Endodermal cell (in vitro differentiated cells): ENCODE measurements at regions not wholly inside any gene's neighbourhood (a gene's known extent, or its start where the extent isn't known, plus 50 kb on each side); places are given as distances from the start of the nearest gene placed in this dataset.
A peak's percentile ranks its signal among the peaks of the same experiment; 100 is the strongest.

ENCODE experiments used
- DNase-seq: peaks from one replicate; pipeline ENCODE4 v3.0.0-alpha.2; 2017
- H3K27ac ChIP-seq: 2 replicates; pipeline ENCODE4 v1.5.1; 2013; ENCODE audit warnings: mild to moderate bottlenecking, low read depth, low read length, moderate library complexity
- H3K27me3 ChIP-seq: 2 replicates; pipeline ENCODE4 v1.6.1; 2013; ENCODE audit warnings: mild to moderate bottlenecking, low read length, moderate library complexity; ENCODE audit not compliant: insufficient read depth, control insufficient read depth, poor library complexity, severe bottlenecking
- H3K36me3 ChIP-seq: 2 replicates; pipeline ENCODE4 v1.7.0; 2013; ENCODE audit warnings: mild to moderate bottlenecking, low read length, moderate library complexity; ENCODE audit not compliant: control insufficient read depth, insufficient read depth
- H3K4me1 ChIP-seq: one replicate; pipeline ENCODE4 v1.7.0; 2013; ENCODE audit warnings: low read length; ENCODE audit not compliant: control insufficient read depth, insufficient read depth
- H3K4me3 ChIP-seq: 2 replicates; pipeline ENCODE4 v1.5.1; 2013; ENCODE audit warnings: mild to moderate bottlenecking, low read length, moderate library complexity
- H3K9ac ChIP-seq: 2 replicates; pipeline ENCODE4 v1.6.1; 2013; ENCODE audit warnings: mild to moderate bottlenecking, low read length, moderate library complexity; ENCODE audit not compliant: poor library complexity, severe bottlenecking; ENCODE audit errors: extremely low read depth
- H3K9me3 ChIP-seq: 2 replicates; pipeline ENCODE4 v1.6.1; 2013; ENCODE audit warnings: mild to moderate bottlenecking, low read length, moderate library complexity; ENCODE audit not compliant: control insufficient read depth
- H3K27ac Mint-ChIP-seq: 2 replicates; pipeline ENCODE4 v1.8.0; 2020; ENCODE audit warnings: mixed read lengths
- H3K27me3 Mint-ChIP-seq: 2 replicates; pipeline ENCODE4 v1.8.0; 2021; ENCODE audit warnings: mild to moderate bottlenecking, mixed read lengths; ENCODE audit not compliant: insufficient read depth
- H3K36me3 Mint-ChIP-seq: 2 replicates; pipeline ENCODE4 v1.8.0; 2020; ENCODE audit warnings: low read depth, mixed read lengths
- H3K4me1 Mint-ChIP-seq: 2 replicates; pipeline ENCODE4 v1.8.0; 2020; ENCODE audit warnings: mixed read lengths
- H3K4me3 Mint-ChIP-seq: 2 replicates; pipeline ENCODE4 v1.8.0; 2020; ENCODE audit warnings: mild to moderate bottlenecking, moderate library complexity, mixed read lengths
- H3K9me3 Mint-ChIP-seq: 2 replicates; pipeline ENCODE4 v1.8.0; 2020; ENCODE audit warnings: mild to moderate bottlenecking, mixed read lengths
- WGBS, 2 experiments: methylation state at CpG; one replicate each; pipeline versions ENCODE4 v1.1.5 to v1.1.7; 2013; ENCODE audit warnings: missing lambda C conversion rate in 2 of 2, mixed read lengths in 1 of 2; ENCODE audit not compliant: insufficient coverage in 1 of 2, insufficient read length in 1 of 2; 5-methylcytosine and 5-hydroxymethylcytosine counted together
- TF ChIP-seq, protein P1 (sequence below): fragments of 200-600 bp; sonication (generic); conservative IDR thresholded peaks from 2 replicates; pipeline ENCODE4 v1.5.0; 2021; ENCODE audit warnings: antibody characterized with exemption, mild to moderate bottlenecking

- Histone ChIP-seq H3K36me3 (no peaks in the 10 kb centered on the region), H3K4me1 (no peaks in the 10 kb centered on the region), H3K9ac (no peak overlapping the region), H3K27ac (no peak overlapping the region), H3K4me3 (no peak overlapping the region), H3K27me3 (no peaks in the 10 kb centered on the region), H3K9me3 (no peaks in the 10 kb centered on the region)
- 92 to 95% methylated on average over 2 to 3 of the region's 3 CpGs for WGBS, 2 experiments
- no peak for DNase-seq
- Mint-ChIP-seq H3K27ac (no peak overlapping the region), H3K27me3 (no peaks in the 10 kb centered on the region), H3K36me3 (no peaks in the 10 kb centered on the region), H3K9me3 (peaks cover 19% of the 10 kb centered on the region), H3K4me3 (no peak overlapping the region), H3K4me1 (no peaks in the 10 kb centered on the region)
- TF ChIP-seq, protein P1, sequence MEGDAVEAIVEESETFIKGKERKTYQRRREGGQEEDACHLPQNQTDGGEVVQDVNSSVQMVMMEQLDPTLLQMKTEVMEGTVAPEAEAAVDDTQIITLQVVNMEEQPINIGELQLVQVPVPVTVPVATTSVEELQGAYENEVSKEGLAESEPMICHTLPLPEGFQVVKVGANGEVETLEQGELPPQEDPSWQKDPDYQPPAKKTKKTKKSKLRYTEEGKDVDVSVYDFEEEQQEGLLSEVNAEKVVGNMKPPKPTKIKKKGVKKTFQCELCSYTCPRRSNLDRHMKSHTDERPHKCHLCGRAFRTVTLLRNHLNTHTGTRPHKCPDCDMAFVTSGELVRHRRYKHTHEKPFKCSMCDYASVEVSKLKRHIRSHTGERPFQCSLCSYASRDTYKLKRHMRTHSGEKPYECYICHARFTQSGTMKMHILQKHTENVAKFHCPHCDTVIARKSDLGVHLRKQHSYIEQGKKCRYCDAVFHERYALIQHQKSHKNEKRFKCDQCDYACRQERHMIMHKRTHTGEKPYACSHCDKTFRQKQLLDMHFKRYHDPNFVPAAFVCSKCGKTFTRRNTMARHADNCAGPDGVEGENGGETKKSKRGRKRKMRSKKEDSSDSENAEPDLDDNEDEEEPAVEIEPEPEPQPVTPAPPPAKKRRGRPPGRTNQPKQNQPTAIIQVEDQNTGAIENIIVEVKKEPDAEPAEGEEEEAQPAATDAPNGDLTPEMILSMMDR = no peak
Measured at GRCh38 chr1:177812144-177812543, 157.7 kb downstream of the SEC16B start.

- H3K27ac ChIP-seq = no peak overlapping the region
- TF ChIP-seq, protein P1 = no peak
- H3K27me3 ChIP-seq = no peaks in the 10 kb centered on the region
- no peaks in the 10 kb centered on the region for H3K9me3 ChIP-seq
- H3K9ac ChIP-seq = no peak overlapping the region
- peak overlapping the region; percentile 4 for H3K27ac Mint-ChIP-seq
- DNase-seq = no peak
- H3K4me3 ChIP-seq = no peak overlapping the region
- no peaks in the 10 kb centered on the region for H3K36me3 ChIP-seq
- H3K4me1 Mint-ChIP-seq = no peaks in the 10 kb centered on the region
- no peaks in the 10 kb centered on the region for H3K4me1 ChIP-seq
- H3K36me3 Mint-ChIP-seq = no peaks in the 10 kb centered on the region
- peaks cover 17% of the 10 kb centered on the region for H3K9me3 Mint-ChIP-seq
- H3K27me3 Mint-ChIP-seq = no peaks in the 10 kb centered on the region
- WGBS, 2 experiments = 92 to 95% methylated on average over 4 to 5 of the region's 5 CpGs
- no peak overlapping the region for H3K4me3 Mint-ChIP-seq
Measured at GRCh38 chr1:177811429-177811828, 158.4 kb downstream of the SEC16B start.

DNA sequence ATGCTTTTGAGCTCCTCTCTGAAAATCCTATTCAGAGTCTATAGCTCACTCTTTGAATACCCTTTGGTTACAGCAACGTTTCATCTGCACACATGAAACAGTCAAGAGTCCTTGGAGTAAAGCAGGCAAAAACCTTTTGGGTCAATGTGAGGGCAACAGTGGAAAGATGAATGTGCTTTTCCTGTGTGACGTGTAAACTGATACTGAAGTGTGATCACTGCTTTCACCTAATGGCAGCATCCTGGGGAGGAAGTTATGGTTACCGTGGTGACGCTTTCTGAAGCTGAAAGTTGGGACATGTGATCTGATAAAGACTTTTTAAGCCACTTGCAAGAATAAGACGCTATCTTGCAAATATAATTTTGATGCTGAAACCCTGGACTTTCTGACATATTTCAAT, 160.0 kb downstream of the SEC16B start:
- Histone ChIP-seq H3K27ac (no peak overlapping the region), H3K4me1 (no peaks in the 10 kb centered on the region), H3K27me3 (no peaks in the 10 kb centered on the region), H3K9ac (no peak overlapping the region), H3K9me3 (no peaks in the 10 kb centered on the region), H3K36me3 (no peaks in the 10 kb centered on the region), H3K4me3 (no peak overlapping the region)
- H3K36me3 Mint-ChIP-seq = no peaks in the 10 kb centered on the region
- H3K9me3 Mint-ChIP-seq = peaks cover 19% of the 10 kb centered on the region
- TF ChIP-seq, protein P1 = no peak
- H3K4me1 Mint-ChIP-seq = no peaks in the 10 kb centered on the region
- no peak for DNase-seq
- H3K27me3 Mint-ChIP-seq = no peaks in the 10 kb centered on the region
- H3K4me3 Mint-ChIP-seq = no peak overlapping the region
- 77 to 85% methylated on average over 4 to 5 of the region's 5 CpGs for WGBS, 2 experiments
- no peak overlapping the region for H3K27ac Mint-ChIP-seq
